C4-2B (cell line): ENCODE measurements at regions not wholly inside any gene's neighbourhood (a gene's known extent, or its start where the extent isn't known, plus 50 kb on each side); places are given as distances from the start of the nearest gene placed in this dataset.

Experiments used
- CTCF ChIP-seq: fragments of 450-650 bp; conservative IDR thresholded peaks from 2 replicates; pipeline ENCODE4 v1.5.1; 2017; ENCODE audit warnings: mild to moderate bottlenecking
- ZFX ChIP-seq: fragments of 450-650 bp; IDR thresholded peaks from 2 replicates; pipeline ENCODE4 v1.6.1; 2017

GRCh38 chr11:129251067-129251466 is 58.9 kb upstream of the ARHGAP32 start:
- TF ChIP-seq CTCF = no peak
- no peak for TF ChIP-seq ZFX
